CD4-positive, alpha-beta T cell treated with Interleukin-12 subunit alpha and Interleukin-12 subunit beta, for 1 hour (primary cell): ENCODE measurements at regions not wholly inside any gene's neighbourhood (a gene's known extent, or its start where the extent isn't known, plus 50 kb on each side); places are given as distances from the start of the nearest gene placed in this dataset.
"Not testable (repeated sequence)": the region's sequence is repeated elsewhere in the genome, so short reads cannot be mapped to it uniquely, and the experiment has no call there.

Source experiments
- DNase-seq: peaks from one replicate; pipeline ENCODE4 v3.0.0-alpha.2; 2020

DNA sequence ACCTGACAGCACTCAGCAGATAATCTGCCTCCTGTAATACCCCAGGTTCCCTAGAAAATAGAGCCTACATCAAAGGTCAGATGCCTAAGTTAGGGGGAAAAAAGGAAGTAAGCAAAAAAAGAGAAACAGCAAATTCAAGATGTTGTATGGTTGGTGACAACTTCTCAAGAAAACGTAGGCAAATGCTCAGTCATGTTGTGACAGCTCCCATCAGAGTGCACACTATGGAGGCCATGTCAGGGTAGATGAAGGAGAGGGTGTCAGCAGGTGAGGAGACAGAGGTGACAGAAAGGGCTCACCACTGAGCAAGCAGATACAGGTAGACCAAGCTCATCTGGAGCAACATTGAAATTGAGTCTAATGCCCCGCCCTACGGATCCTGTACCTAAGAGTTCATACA lies 356.8 kb upstream of the BRINP1 start:
- DNase-seq = no peak

DNA sequence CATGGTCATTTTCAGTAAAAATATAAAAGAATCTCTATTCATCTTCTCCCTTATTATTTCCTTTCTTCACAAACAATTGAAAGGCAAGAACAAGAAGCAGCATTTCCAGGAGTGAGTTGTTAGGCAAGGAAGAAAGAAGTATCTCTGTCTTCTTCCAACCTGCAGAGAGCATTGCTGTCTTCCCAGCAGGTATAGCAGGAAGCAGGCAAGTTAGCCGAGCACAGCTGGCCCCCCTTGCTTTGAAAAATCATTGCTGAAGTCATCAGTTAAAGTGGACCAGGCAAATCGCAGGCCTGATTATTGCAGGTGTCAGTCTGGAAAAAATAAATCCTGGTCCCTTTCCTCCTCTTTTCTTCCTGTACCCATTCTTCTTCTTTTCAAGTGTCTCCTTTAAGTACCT lies 353.1 kb upstream of the BRINP1 start:
- DNase-seq = no peak

DNA sequence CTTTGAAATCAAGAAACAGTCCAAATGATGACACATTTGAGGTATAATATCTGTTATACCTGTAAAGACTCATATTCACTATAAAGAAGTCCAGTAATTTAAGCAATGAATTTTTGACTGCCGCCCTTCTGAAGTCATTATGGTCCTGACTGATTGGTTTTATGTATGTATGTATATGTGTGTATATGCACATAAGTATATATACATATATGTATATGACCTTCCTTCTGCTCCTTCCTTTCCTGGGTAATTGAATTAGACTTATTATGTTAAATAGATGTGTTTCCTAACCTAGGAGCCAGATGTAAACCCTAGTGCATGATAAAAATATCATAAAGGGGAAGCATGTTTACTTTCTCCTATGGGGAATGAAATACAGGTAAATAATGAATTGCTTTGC lies 343.1 kb upstream of the BRINP1 start:
- no peak for DNase-seq

DNA sequence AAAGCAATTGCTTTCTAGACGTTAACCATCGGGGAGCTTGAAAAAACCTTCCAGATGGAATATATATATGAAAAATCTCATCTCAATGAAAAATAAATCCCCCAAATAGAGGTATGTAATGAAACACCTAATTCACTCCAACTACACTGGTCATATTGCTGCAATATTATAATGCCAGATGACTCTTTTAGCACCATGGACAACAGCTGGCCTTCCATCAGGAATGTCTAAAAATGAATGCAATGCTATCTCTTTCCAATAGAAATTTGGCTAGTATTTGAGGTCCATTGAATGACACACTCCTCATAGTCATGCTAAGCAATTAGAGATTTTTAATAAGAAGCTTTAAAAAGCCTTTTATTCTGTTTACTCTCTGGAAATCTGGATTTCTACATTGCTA lies 340.2 kb upstream of the BRINP1 start:
- DNase-seq = no peak

GRCh38 chr9:119707228-119707845 lies 338.1 kb upstream of the BRINP1 start:
- DNase-seq = no peak

DNA sequence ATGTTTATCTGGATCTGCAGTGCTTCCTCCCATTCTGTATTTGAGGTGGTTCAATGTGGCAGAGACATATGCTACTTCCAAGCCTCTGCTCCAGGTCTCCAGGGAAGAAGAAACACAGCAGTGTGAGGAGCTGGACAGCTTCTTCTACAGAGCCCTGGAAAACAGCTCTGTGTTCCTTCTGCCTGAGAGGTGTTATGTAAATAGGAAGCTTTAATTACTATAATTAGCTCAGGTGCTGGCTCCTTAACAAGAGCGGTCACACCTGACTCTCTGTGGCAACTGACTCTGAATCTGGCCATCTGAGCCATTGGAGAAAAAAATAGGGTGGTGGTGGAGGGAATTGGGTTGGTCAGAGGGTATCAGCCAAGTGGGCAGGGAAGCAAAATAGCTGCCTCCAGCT lies 332.4 kb upstream of the BRINP1 start:
- no peak for DNase-seq

DNA sequence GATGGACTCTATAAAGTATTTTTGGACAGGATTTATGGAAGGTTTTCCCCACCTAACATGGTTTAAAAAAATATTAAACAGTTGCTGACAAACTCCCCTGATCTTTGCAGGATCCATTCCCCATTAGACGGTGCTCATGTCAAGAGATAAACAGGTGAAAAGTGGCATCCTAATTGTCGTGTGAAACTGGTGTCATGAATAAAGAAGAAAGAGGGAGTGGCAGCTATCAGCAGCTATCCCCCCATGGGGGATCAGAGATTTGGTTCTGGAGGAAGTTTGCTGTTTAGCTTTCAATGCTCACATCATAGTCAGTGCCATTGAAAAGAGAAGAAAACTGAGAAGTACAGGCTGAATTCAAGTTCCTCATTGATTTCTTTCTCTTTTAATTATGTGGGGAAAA lies 329.3 kb upstream of the BRINP1 start:
- no peak for DNase-seq

- no peak for DNase-seq
These were observed 328.8 kb upstream of the BRINP1 start for GRCh38 chr9:119697996-119698395.

- no peak for DNase-seq
These were observed 320.6 kb upstream of the BRINP1 start for GRCh38 chr9:119689879-119690278.

DNA sequence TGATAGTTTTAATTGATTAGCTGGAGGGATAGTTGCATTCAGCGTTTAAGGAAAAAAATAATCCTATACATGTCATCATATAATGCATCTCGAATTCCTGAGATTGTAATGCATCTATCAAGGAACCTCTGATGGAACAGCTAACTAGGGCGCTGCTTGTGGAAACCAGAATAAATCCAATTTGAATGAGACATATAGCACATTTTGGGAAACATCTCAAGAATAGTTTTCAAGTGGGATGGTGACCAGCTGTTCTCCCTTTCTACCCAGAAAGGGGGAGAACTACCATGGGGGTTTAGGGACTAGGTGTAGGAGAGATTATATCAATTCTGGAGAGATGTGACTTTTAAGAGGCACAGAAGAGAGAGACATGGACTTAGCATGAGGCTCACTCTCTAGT lies 319.3 kb upstream of the BRINP1 start:
- DNase-seq = no peak

DNA sequence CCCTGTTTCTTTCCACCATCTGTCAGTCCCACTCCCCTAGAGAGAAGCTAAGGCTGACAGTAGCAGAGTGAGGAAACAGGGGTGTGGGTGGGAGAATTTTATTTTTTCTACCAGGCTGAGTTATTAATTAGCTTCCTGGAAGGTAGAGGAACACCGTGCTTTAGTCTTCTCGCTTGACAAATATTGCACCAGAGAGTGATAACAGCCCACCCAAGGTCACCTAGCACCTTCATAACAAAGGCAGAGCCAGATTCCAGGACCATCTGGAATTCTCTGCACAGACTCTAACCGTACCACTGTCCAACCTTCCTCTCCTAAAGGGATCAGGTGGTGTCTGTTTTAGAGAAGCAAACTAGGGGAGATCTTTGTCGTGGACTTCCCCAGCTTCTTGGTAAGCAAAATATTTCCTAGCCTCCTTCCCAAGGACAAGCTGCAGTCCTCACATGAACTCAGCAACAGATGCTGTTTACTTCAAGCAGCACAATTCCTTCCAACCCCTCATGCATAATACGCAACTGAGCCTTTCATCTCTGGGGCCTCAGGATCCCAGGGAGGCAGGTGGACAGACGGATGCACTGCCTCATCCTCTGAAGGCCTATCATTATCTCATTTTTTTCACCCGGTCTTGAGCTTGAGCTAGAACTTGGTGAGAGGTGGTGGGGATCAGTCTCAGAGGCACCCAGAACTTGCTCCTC lies 308.7 kb upstream of the BRINP1 start:
- no peak for DNase-seq

DNA sequence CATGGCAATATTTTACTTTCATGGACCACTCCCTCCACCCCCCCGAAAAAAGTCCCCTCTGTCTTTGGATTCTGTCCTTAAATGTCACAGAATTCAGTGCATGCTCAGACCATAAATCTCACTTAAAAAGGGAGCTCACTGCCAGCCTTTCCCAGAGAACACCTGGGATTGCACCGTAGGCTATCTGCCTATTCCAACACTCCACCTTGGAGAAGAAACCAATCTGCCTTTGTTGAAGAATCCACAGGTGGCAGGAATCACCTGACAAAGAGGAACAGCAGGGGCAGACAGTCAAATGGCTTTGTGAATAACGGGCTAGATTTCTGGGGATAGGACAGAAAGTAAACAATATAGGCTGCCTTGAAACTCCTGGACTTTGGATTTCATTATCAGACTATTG lies 306.7 kb upstream of the BRINP1 start:
- DNase-seq = no peak

DNA sequence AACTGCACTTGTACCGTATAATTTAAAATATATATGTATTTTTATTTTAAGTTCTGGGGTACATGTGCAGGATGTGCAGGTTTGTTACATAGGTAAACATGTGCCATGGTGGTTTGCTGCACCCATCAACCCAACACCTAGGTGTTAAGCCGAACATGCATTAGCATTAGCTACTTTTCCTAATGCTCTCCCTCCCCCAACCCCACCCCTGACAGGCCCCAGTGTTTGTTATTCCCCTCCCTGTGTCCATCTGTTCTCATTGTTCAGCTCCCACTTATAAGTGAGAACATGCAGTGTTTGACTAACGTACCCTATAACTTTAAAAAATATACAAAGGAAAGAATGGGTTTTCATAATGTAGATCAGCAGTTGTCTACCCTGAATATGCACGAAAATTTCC lies 303.5 kb upstream of the BRINP1 start:
- DNase-seq = not testable (repeated sequence)

DNA sequence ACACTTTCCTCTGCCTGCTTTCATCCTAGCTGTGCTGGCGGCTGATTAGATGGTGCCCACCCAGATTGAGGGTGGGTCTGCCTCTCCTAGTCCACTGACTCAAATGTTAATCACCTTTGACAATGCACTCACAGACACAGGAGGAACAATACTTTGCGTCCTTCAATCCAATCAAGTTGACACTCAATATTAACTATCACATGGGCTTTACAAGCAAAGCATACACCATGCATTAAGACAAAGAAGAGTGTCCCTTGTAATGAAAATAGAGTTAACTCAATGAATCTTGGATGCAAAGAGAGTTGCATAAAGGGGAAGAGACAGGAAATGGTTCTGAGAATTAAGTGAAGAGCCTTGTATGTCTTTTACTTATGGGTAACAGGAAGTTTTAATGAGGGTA lies 298.7 kb upstream of the BRINP1 start:
- DNase-seq = no peak

GRCh38 chr9:119667163-119667562 lies 297.9 kb upstream of the BRINP1 start:
- no peak for DNase-seq

DNA sequence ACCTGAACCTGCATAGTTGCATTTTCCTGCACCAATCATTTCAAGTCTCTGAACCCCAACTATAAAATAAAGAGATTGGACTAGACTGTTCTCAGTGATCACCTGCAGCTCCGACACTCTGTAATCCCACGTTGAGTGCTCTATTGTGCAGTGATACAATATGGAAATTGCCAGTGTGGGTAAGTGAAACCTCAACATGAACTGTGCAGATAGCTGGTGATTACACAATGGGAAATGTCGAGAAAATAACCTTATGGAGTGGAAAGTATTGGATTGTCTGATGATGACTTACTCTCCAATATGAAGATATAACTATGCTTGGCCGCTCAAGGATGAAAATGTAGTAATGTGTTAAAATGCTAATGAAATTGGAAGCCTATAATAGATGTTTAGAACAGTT lies 293.1 kb upstream of the BRINP1 start:
- DNase-seq = no peak

DNA sequence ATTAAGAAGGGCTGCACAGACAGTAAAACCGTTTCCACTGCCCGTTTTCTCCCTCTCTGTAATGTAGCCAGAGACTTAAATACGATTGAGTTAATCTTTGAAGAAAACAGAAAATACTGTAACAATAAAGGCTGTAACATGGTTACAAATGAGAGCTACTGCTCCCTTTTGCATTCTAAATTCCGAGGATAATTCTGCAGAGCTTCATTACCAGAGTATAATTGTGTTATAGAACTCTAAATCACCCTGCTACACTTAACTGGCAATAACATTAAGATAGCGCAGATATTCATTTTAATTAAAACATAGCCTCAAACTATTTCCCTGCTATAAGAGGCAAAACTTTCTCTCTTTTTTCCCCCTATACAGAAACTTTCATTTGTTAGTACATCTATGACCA lies 283.7 kb upstream of the BRINP1 start:
- no peak for DNase-seq

GRCh38 chr9:119649205-119649604 lies 280.0 kb upstream of the BRINP1 start:
- DNase-seq = no peak

DNA sequence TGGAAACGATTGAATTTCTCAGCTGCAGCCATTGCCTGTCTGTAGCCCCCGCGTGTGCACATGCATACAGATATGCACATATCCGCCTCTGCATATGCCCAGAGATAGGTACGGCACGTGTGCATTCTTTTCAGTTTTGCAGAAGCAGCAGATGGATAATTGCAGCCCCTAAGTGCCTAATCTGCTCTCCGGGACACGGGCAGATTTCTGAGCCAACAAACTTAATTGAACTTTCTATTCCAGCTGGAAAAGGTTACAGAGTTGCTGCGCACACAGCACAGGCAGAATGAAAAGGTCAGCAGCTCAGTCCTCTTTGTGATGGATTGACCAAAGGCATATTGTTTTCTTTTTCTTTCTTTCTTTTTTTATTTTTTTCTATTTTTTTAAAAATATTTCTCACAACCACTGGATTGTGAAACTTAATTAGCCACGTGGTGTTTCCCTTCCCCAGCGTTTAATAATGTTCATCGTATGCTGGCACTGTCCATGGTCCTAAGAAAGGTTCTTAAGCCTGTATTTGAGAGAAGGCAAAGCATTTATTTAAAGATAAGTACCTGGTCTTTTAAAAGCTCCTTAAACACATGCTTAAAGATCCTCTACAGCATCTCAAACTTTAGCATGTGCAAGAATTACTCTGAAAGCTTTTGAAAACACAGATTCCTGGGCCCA lies 270.2 kb upstream of the BRINP1 start:
- DNase-seq = no peak

GRCh38 chr9:119634006-119634405 lies 264.8 kb upstream of the BRINP1 start:
- no peak for DNase-seq

- DNase-seq = no peak
These were observed 242.3 kb upstream of the BRINP1 start for GRCh38 chr9:119611565-119611964.

DNA sequence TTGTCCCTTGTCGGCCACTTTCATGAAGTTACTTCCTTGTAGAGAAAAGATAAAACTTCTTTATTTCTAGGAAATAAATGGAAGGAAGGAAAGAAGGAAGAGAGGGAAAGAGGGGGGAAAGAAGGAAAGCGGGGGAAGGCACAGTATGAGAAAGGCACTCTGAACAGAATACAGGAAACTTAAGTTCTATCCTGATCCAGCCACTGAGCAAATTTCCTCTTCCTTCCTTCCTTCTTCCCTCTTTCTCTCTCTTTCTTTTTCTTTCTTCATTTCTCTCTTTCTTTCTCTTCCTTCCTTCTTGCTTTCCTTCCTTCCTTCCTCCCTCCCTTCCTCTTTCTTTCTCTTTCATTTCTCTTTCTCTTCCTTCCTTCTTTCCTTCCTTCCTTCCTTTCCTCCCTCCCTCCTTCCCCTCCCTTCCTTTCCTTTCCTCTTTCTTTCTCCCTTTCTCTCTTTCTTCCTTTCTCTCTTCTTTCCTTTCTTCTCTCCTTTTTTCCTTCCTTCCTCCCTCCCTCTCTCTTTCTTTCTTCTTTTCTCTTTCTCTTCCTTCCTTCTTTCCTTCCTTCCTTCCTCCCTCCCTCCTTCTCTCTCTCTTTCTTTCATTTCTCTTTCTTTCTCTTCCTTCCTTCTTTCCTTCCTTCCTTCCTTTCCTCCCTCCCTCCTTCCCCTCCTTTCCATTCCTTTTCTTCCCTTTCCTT lies 240.2 kb upstream of the BRINP1 start:
- no peak for DNase-seq

GRCh38 chr9:119601632-119602031 lies 232.4 kb upstream of the BRINP1 start:
- no peak for DNase-seq

DNA sequence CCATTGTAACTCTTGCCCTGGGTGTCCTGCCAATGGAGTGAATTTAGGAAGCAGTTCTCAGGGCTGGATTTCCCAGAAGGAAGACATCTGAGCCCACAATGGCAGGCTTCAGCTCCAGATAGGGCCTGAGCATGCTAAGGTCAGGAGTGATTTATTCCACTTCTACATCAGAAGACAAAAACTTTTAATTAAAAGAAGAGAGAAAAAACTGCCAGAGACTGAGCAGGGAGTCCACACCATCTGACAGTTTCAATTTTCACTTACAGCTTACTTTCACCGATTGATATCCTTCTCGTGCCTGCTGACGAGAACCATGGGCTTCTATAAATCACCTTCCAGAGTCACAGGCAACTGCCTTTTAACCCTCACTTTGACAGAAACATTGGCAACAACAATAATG lies 228.3 kb upstream of the BRINP1 start:
- no peak for DNase-seq
